Stomach (tissue), 4 donors: ENCODE measurements at regions not wholly inside any gene's neighbourhood (a gene's known extent, or its start where the extent isn't known, plus 50 kb on each side); places are given as distances from the start of the nearest gene placed in this dataset.

Experiments used
- CTCF ChIP-seq, 7 experiments: fragments of 450-650 bp in 4 of 7; fragments of 200-600 bp in 3 of 7; sonication (generic) in 3 of 7; IDR thresholded peaks; one replicate each; pipeline ENCODE4 v1.5.1; 2016 to 2019; ENCODE audit warnings: antibody characterized with exemption in 7 of 7, control low read depth in 2 of 7, mild to moderate bottlenecking in 1 of 7
- POLR2AphosphoS5 ChIP-seq, 3 donors: sonication (generic); formaldehyde crosslinking; IDR thresholded peaks; one replicate each; pipeline ENCODE4 v1.6.1; 2016; ENCODE audit warnings: antibody characterized with exemption in 3 of 3

GRCh38 chr1:88288571-88288970, 395.5 kb upstream of the PKN2 start:
- no peak for TF ChIP-seq CTCF (IDR thresholded peaks at IDR 0.05)
- no peak for TF ChIP-seq POLR2AphosphoS5 (IDR thresholded peaks at IDR 0.05)
